ENCODE measurements at regions not wholly inside any gene's neighbourhood (a gene's known extent, or its start where the extent isn't known, plus 50 kb on each side); places are given as distances from the start of the nearest gene placed in this dataset.
"Not testable (repeated sequence)": the region's sequence is repeated elsewhere in the genome, so short reads cannot be mapped to it uniquely, and the experiment has no call there.

GRCh38 chr1:208475951-208476845 is 232.0 kb upstream of the PLXNA2 start:
- DNase-seq (ENCODE audit: low read depth): no peak
- TF ChIP-seq CTCF (IDR thresholded peaks at IDR 0.05; ENCODE audit: insufficient read depth, low read length, poor library complexity, severe bottlenecking): peak; percentile 39
- no peaks in the 10 kb centered on the region for H3K27me3 ChIP-seq (ENCODE audit: control insufficient read depth, insufficient read depth, low read length)
- H3K4me3 ChIP-seq (ENCODE audit: low read depth, low read length): no peak overlapping the region
- H3K36me3 ChIP-seq (ENCODE audit: control insufficient read depth, insufficient read depth, low read length): no peaks in the 10 kb centered on the region

- DNase-seq (ENCODE audit: low read depth): no peak
- Histone ChIP-seq H3K36me3 (ENCODE audit: control insufficient read depth, insufficient read depth, low read length) (no peaks in the 10 kb centered on the region), H3K27me3 (ENCODE audit: control insufficient read depth, insufficient read depth, low read length) (no peaks in the 10 kb centered on the region), H3K4me3 (ENCODE audit: low read depth, low read length) (no peak overlapping the region)
- no peak for TF ChIP-seq CTCF (IDR thresholded peaks at IDR 0.05; ENCODE audit: insufficient read depth, low read length, poor library complexity, severe bottlenecking)
These were observed 232.6 kb upstream of the PLXNA2 start for GRCh38 chr1:208476846-208477170.

- no peak for DNase-seq (ENCODE audit: low read depth)
- H3K4me3 ChIP-seq (ENCODE audit: low read depth, low read length): no peak overlapping the region
- H3K27me3 ChIP-seq (ENCODE audit: control insufficient read depth, insufficient read depth, low read length): no peaks in the 10 kb centered on the region
- TF ChIP-seq CTCF (IDR thresholded peaks at IDR 0.05; ENCODE audit: insufficient read depth, low read length, poor library complexity, severe bottlenecking): no peak
- H3K36me3 ChIP-seq (ENCODE audit: control insufficient read depth, insufficient read depth, low read length): no peaks in the 10 kb centered on the region
These were observed 235.3 kb upstream of the PLXNA2 start for GRCh38 chr1:208479435-208479834.

GRCh38 chr1:208485512-208485911 is 241.3 kb upstream of the PLXNA2 start:
- H3K4me3 ChIP-seq (ENCODE audit: low read depth, low read length): no peak overlapping the region
- no peaks in the 10 kb centered on the region for H3K27me3 ChIP-seq (ENCODE audit: control insufficient read depth, insufficient read depth, low read length)
- no peak for DNase-seq (ENCODE audit: low read depth)
- no peaks in the 10 kb centered on the region for H3K36me3 ChIP-seq (ENCODE audit: control insufficient read depth, insufficient read depth, low read length)
- TF ChIP-seq CTCF (IDR thresholded peaks at IDR 0.05; ENCODE audit: insufficient read depth, low read length, poor library complexity, severe bottlenecking): no peak

- no peaks in the 10 kb centered on the region for H3K27me3 ChIP-seq (ENCODE audit: control insufficient read depth, insufficient read depth, low read length)
- no peak overlapping the region for H3K4me3 ChIP-seq (ENCODE audit: low read depth, low read length)
- TF ChIP-seq CTCF (IDR thresholded peaks at IDR 0.05; ENCODE audit: insufficient read depth, low read length, poor library complexity, severe bottlenecking): no peak
- H3K36me3 ChIP-seq (ENCODE audit: control insufficient read depth, insufficient read depth, low read length): no peaks in the 10 kb centered on the region
- DNase-seq (ENCODE audit: low read depth): no peak
These were observed 242.5 kb upstream of the PLXNA2 start for GRCh38 chr1:208486677-208487076.

GRCh38 chr1:208488432-208488831 is 244.2 kb upstream of the PLXNA2 start:
- H3K27me3 ChIP-seq (ENCODE audit: control insufficient read depth, insufficient read depth, low read length); H3K36me3 ChIP-seq (ENCODE audit: control insufficient read depth, insufficient read depth, low read length); H3K4me3 ChIP-seq (ENCODE audit: low read depth, low read length); DNase-seq (ENCODE audit: low read depth): not testable (repeated sequence)
